Neural cell (in vitro differentiated cells): ENCODE measurements at regions not wholly inside any gene's neighbourhood (a gene's known extent, or its start where the extent isn't known, plus 50 kb on each side); places are given as distances from the start of the nearest gene placed in this dataset.

Source experiments
- H2AFZ ChIP-seq: fragments of 200-600, 300-800 bp; sonication (generic), shearing (Covaris generic); 2 replicates; pipeline ENCODE4 v1.6.0; 2014; ENCODE audit warnings: low read depth, mild to moderate bottlenecking, antibody characterized with exemption, low read length, moderate library complexity
- H3F3A ChIP-seq: fragments of 200-600 bp; shearing (Covaris generic); 2 replicates; pipeline ENCODE4 v1.6.1; 2016; ENCODE audit warnings: mild to moderate bottlenecking, moderate library complexity, mixed read lengths, antibody characterized with exemption, low read length; ENCODE audit not compliant: insufficient read depth, poor library complexity, severe bottlenecking
- H3K27ac ChIP-seq: fragments of 200-600, 300-800 bp; sonication (generic), shearing (Covaris generic); 2 replicates; pipeline ENCODE4 v1.5.1; 2014; ENCODE audit warnings: mild to moderate bottlenecking, low read length, moderate library complexity
- H3K27me3 ChIP-seq: fragments of 300-800, 200-600 bp; sonication (generic), shearing (Covaris generic); 2 replicates; pipeline ENCODE4 v1.6.0; 2014; ENCODE audit warnings: mild to moderate bottlenecking, low read depth, low read length, moderate library complexity; ENCODE audit not compliant: insufficient read depth
- H3K36me3 ChIP-seq: fragments of 300-800, 200-600 bp; sonication (generic), shearing (Covaris generic); 2 replicates; pipeline ENCODE4 v1.5.1; 2014; ENCODE audit warnings: mild to moderate bottlenecking, antibody characterized with exemption, low read length, moderate library complexity; ENCODE audit not compliant: insufficient read depth
- H3K4me2 ChIP-seq: fragments of 300-800, 200-600 bp; sonication (generic), shearing (Covaris generic); 2 replicates; pipeline ENCODE4 v1.6.0; 2014; ENCODE audit warnings: mild to moderate bottlenecking, low read length
- H3K4me3 ChIP-seq: fragments of 300-800, 200-600 bp; sonication (generic), shearing (Covaris generic); 2 replicates; pipeline ENCODE4 v1.5.1; 2014; ENCODE audit warnings: mild to moderate bottlenecking, low read length, moderate library complexity
- H3K79me2 ChIP-seq: fragments of 200-600 bp; shearing (Covaris generic); replicated peaks from 2 replicates; pipeline ENCODE4 v1.6.0; 2014; ENCODE audit warnings: mild to moderate bottlenecking, low read length, moderate library complexity; ENCODE audit not compliant: insufficient read depth
- H3K9ac ChIP-seq: fragments of 300-800, 200-600 bp; sonication (generic), shearing (Covaris generic); 2 replicates; pipeline ENCODE4 v1.6.1; 2016; ENCODE audit warnings: mild to moderate bottlenecking, low read length, mixed read lengths
- H3K9me2 ChIP-seq: fragments of 200-600 bp; shearing (Covaris generic); 2 replicates; pipeline ENCODE4 v1.6.1; 2016; ENCODE audit warnings: mild to moderate bottlenecking, low read length, mixed read lengths; ENCODE audit not compliant: insufficient read depth
- H3K9me3 ChIP-seq: fragments of 200-600, 300-800 bp; sonication (generic), shearing (Covaris generic); 2 replicates; pipeline ENCODE4 v1.6.1; 2016; ENCODE audit warnings: mild to moderate bottlenecking, mixed run types, low read length, moderate library complexity, mixed read lengths
- H4K20me1 ChIP-seq: fragments of 200-600 bp; shearing (Covaris generic); 2 replicates; pipeline ENCODE4 v1.6.1; 2016; ENCODE audit warnings: mild to moderate bottlenecking, mixed run types; ENCODE audit not compliant: insufficient read depth
- EP300 ChIP-seq: fragments of 450-650 bp; conservative IDR thresholded peaks from 2 replicates; pipeline ENCODE4 v1.6.1; 2014; ENCODE audit warnings: antibody characterized with exemption, mild to moderate bottlenecking, moderate library complexity; ENCODE audit not compliant: poor library complexity, severe bottlenecking
- EZH2 ChIP-seq: fragments of 200-600, 300-800 bp; shearing (Covaris generic), sonication (generic); IDR thresholded peaks from 2 replicates; pipeline ENCODE4 v1.6.1; 2014; ENCODE audit warnings: antibody characterized with exemption, low read length, borderline replicate concordance, mild to moderate bottlenecking; ENCODE audit not compliant: insufficient read depth, poor library complexity, severe bottlenecking
- MXI1 ChIP-seq: fragments of 450-650 bp; conservative IDR thresholded peaks from 2 replicates; pipeline ENCODE4 v1.6.1; 2014; ENCODE audit warnings: antibody characterized with exemption, mild to moderate bottlenecking; ENCODE audit not compliant: poor library complexity, severe bottlenecking
- POLR2AphosphoS5 ChIP-seq: IDR thresholded peaks from 2 replicates; pipeline ENCODE4 v1.6.1; 2012
- RAD21 ChIP-seq: fragments of 450-650 bp; conservative IDR thresholded peaks from 2 replicates; pipeline ENCODE4 v1.6.1; 2014; ENCODE audit warnings: antibody characterized with exemption, mild to moderate bottlenecking, moderate library complexity
- SMC3 ChIP-seq: fragments of 450-650 bp; conservative IDR thresholded peaks from 2 replicates; pipeline ENCODE4 v1.6.1; 2014; ENCODE audit warnings: antibody characterized with exemption, mild to moderate bottlenecking, moderate library complexity; ENCODE audit not compliant: poor library complexity
- TAF1 ChIP-seq: IDR thresholded peaks from 2 replicates; pipeline ENCODE4 v1.6.1; 2012; ENCODE audit warnings: low read depth
- TF ChIP-seq, protein P1 (sequence below): IDR thresholded peaks from 2 replicates; pipeline ENCODE4 v1.6.1; 2012; ENCODE audit warnings: borderline replicate concordance
- TF ChIP-seq, protein P2 (sequence below): fragments of 450-650 bp; IDR thresholded peaks from 2 replicates; pipeline ENCODE4 v1.5.1; 2014; ENCODE audit warnings: antibody characterized with exemption, mild to moderate bottlenecking, moderate library complexity; ENCODE audit not compliant: poor library complexity, severe bottlenecking

DNA sequence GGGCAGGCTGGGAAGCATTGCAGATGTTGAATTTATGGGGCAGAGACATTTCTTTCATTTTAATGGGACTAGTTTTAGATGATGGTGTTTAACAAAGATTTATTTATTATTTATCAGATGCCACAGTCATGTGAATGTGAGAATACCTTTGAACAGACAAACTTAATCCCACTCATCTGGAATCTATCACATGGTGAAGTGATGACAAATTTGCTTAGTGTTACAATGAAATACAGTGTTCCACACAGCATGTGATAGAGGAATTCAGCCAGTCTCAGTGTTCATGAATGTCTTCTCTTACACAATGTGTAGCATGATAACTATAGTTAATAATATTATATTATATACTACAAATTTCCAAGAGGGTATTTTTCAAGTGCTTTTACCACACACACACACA lies 1361.7 kb upstream of the B3GALT2 start:
- Histone ChIP-seq H3K9me3 (no peaks in the 10 kb centered on the region), H3K36me3 (no peaks in the 10 kb centered on the region), H3K27ac (no peak overlapping the region), H2AFZ (no peak overlapping the region), H3K4me3 (no peak overlapping the region), H3K79me2 (no peaks in the 10 kb centered on the region), H3K27me3 (no peaks in the 10 kb centered on the region), H3K9ac (no peak overlapping the region), H3K4me2 (no peak overlapping the region), H3F3A (no peaks in the 10 kb centered on the region), H4K20me1 (no peaks in the 10 kb centered on the region), H3K9me2 (no peaks in the 10 kb centered on the region)
- TF ChIP-seq MXI1 (no peak), EZH2 (no peak), POLR2AphosphoS5 (no peak), SMC3 (no peak), RAD21 (no peak), TAF1 (no peak), EP300 (no peak)
- TF ChIP-seq, protein P1, sequence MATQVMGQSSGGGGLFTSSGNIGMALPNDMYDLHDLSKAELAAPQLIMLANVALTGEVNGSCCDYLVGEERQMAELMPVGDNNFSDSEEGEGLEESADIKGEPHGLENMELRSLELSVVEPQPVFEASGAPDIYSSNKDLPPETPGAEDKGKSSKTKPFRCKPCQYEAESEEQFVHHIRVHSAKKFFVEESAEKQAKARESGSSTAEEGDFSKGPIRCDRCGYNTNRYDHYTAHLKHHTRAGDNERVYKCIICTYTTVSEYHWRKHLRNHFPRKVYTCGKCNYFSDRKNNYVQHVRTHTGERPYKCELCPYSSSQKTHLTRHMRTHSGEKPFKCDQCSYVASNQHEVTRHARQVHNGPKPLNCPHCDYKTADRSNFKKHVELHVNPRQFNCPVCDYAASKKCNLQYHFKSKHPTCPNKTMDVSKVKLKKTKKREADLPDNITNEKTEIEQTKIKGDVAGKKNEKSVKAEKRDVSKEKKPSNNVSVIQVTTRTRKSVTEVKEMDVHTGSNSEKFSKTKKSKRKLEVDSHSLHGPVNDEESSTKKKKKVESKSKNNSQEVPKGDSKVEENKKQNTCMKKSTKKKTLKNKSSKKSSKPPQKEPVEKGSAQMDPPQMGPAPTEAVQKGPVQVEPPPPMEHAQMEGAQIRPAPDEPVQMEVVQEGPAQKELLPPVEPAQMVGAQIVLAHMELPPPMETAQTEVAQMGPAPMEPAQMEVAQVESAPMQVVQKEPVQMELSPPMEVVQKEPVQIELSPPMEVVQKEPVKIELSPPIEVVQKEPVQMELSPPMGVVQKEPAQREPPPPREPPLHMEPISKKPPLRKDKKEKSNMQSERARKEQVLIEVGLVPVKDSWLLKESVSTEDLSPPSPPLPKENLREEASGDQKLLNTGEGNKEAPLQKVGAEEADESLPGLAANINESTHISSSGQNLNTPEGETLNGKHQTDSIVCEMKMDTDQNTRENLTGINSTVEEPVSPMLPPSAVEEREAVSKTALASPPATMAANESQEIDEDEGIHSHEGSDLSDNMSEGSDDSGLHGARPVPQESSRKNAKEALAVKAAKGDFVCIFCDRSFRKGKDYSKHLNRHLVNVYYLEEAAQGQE: no peak
- TF ChIP-seq, protein P2, sequence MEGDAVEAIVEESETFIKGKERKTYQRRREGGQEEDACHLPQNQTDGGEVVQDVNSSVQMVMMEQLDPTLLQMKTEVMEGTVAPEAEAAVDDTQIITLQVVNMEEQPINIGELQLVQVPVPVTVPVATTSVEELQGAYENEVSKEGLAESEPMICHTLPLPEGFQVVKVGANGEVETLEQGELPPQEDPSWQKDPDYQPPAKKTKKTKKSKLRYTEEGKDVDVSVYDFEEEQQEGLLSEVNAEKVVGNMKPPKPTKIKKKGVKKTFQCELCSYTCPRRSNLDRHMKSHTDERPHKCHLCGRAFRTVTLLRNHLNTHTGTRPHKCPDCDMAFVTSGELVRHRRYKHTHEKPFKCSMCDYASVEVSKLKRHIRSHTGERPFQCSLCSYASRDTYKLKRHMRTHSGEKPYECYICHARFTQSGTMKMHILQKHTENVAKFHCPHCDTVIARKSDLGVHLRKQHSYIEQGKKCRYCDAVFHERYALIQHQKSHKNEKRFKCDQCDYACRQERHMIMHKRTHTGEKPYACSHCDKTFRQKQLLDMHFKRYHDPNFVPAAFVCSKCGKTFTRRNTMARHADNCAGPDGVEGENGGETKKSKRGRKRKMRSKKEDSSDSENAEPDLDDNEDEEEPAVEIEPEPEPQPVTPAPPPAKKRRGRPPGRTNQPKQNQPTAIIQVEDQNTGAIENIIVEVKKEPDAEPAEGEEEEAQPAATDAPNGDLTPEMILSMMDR: no peak

DNA sequence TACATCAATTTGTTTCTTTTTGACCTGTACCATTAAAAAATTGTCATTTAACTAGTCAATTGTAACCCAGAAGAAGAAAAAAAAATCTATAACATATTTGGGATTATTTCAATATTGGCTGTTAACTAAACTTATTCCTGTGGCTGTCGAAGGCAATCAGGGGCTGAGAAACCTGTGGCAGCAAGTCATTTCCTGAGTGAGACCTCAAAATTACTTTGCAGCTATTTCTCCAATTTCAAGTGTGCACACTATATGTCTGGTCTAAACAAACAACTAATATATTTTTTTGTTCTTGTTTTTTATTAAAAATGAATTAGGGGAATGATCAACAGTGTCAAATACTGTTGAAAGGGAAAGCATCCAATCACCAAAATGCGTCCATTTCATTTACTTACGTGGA lies 1357.6 kb upstream of the B3GALT2 start:
- no peak overlapping the region for H3K4me3 ChIP-seq
- H3K79me2 ChIP-seq: no peaks in the 10 kb centered on the region
- H3K27me3 ChIP-seq: no peaks in the 10 kb centered on the region
- no peaks in the 10 kb centered on the region for H4K20me1 ChIP-seq
- H3F3A ChIP-seq: no peaks in the 10 kb centered on the region
- no peak overlapping the region for H3K9ac ChIP-seq
- TF ChIP-seq TAF1 (no peak), MXI1 (no peak), EP300 (no peak), POLR2AphosphoS5 (no peak), RAD21 (no peak), SMC3 (no peak), EZH2 (no peak)
- TF ChIP-seq, protein P2: no peak
- no peak overlapping the region for H3K27ac ChIP-seq
- no peak overlapping the region for H3K4me2 ChIP-seq
- no peaks in the 10 kb centered on the region for H3K36me3 ChIP-seq
- H3K9me3 ChIP-seq: no peaks in the 10 kb centered on the region
- no peaks in the 10 kb centered on the region for H3K9me2 ChIP-seq
- no peak overlapping the region for H2AFZ ChIP-seq
